ENCODE measurements at regions not wholly inside any gene's neighbourhood (a gene's known extent, or its start where the extent isn't known, plus 50 kb on each side); places are given as distances from the start of the nearest gene placed in this dataset.

GRCh38 chr9:75483636-75484035 is 395.3 kb downstream of the OSTF1 start:
- Histone ChIP-seq H3K36me3 (no peaks in the 10 kb centered on the region), H3K4me3 (ENCODE audit: low read depth, low read length) (no peak overlapping the region), H3K27me3 (ENCODE audit: insufficient read depth, low read depth, severe bottlenecking) (no peaks in the 10 kb centered on the region), H3K9me3 (ENCODE audit: severe bottlenecking) (no peaks in the 10 kb centered on the region), H3K27ac (no peak overlapping the region)
- TF ChIP-seq CTCF (IDR thresholded peaks at IDR 0.05; ENCODE audit: low read depth, low read length), result no peak
- DNase-seq, result no peak

GRCh38 chr9:75487856-75488718 is 399.8 kb downstream of the OSTF1 start:
- Histone ChIP-seq H3K9me3 (ENCODE audit: severe bottlenecking) (peaks cover 2% of the 10 kb centered on the region), H3K27me3 (ENCODE audit: insufficient read depth, low read depth, severe bottlenecking) (no peaks in the 10 kb centered on the region), H3K4me3 (ENCODE audit: low read depth, low read length) (no peak overlapping the region), H3K27ac (no peak overlapping the region), H3K36me3 (no peaks in the 10 kb centered on the region)
- peak; percentile 18 for DNase-seq
- no peak for TF ChIP-seq CTCF (IDR thresholded peaks at IDR 0.05; ENCODE audit: low read depth, low read length)

GRCh38 chr9:75488719-75489110 is 400.4 kb downstream of the OSTF1 start:
- DNase-seq, result no peak
- Histone ChIP-seq H3K36me3 (no peaks in the 10 kb centered on the region), H3K27ac (no peak overlapping the region), H3K27me3 (ENCODE audit: insufficient read depth, low read depth, severe bottlenecking) (no peaks in the 10 kb centered on the region), H3K4me3 (ENCODE audit: low read depth, low read length) (no peak overlapping the region), H3K9me3 (ENCODE audit: severe bottlenecking) (peaks cover 2% of the 10 kb centered on the region)
- no peak for TF ChIP-seq CTCF (IDR thresholded peaks at IDR 0.05; ENCODE audit: low read depth, low read length)

- Histone ChIP-seq H3K36me3 (no peaks in the 10 kb centered on the region), H3K27me3 (ENCODE audit: insufficient read depth, low read depth, severe bottlenecking) (no peaks in the 10 kb centered on the region), H3K4me3 (ENCODE audit: low read depth, low read length) (no peak overlapping the region), H3K27ac (no peak overlapping the region), H3K9me3 (ENCODE audit: severe bottlenecking) (peaks cover 2% of the 10 kb centered on the region)
- DNase-seq, result no peak
- TF ChIP-seq CTCF (IDR thresholded peaks at IDR 0.05; ENCODE audit: low read depth, low read length), result no peak
Measured at GRCh38 chr9:75490326-75490725, 400.1 kb upstream of the PCSK5 start.

- no peak for TF ChIP-seq CTCF (IDR thresholded peaks at IDR 0.05; ENCODE audit: low read depth, low read length)
- DNase-seq, result no peak
- H3K27ac ChIP-seq, result no peak overlapping the region
- no peaks in the 10 kb centered on the region for H3K36me3 ChIP-seq
- no peak overlapping the region for H3K4me3 ChIP-seq (ENCODE audit: low read depth, low read length)
- H3K9me3 ChIP-seq (ENCODE audit: severe bottlenecking), result peaks cover 2% of the 10 kb centered on the region
- no peaks in the 10 kb centered on the region for H3K27me3 ChIP-seq (ENCODE audit: insufficient read depth, low read depth, severe bottlenecking)
Measured at GRCh38 chr9:75491533-75491932, 398.9 kb upstream of the PCSK5 start.

- H3K4me3 ChIP-seq (ENCODE audit: low read depth, low read length), result no peak overlapping the region
- DNase-seq, result no peak
- H3K36me3 ChIP-seq, result no peaks in the 10 kb centered on the region
- H3K9me3 ChIP-seq (ENCODE audit: severe bottlenecking), result no peaks in the 10 kb centered on the region
- TF ChIP-seq CTCF (IDR thresholded peaks at IDR 0.05; ENCODE audit: low read depth, low read length), result no peak
- no peaks in the 10 kb centered on the region for H3K27me3 ChIP-seq (ENCODE audit: insufficient read depth, low read depth, severe bottlenecking)
- H3K27ac ChIP-seq, result no peak overlapping the region
Measured at GRCh38 chr9:75499812-75500211, 390.7 kb upstream of the PCSK5 start.
